ENCODE measurements at regions not wholly inside any gene's neighbourhood (a gene's known extent, or its start where the extent isn't known, plus 50 kb on each side); places are given as distances from the start of the nearest gene placed in this dataset.
A peak's percentile ranks its signal among the peaks of the same experiment; 100 is the strongest.

DNA sequence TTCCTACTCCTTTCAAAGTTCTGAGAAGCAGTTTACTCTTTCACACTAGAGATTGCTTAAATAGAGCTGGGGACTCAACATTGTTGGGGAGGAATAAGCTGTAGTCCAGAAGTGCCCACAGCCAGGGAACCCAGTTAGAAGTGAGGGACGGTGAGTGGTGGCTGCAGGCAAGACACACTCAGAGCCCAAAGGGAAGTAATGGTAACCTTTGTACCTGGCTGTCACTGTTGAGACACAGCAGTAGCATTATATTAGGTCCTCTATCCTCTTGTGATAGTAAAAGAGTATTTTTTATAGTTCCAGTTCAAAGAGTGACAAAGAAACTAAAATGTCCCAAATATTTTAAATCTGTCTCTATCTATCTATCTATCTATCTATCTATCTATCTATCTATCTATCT, 263.3 kb downstream of the TTC6 start (continued):
- TF ChIP-seq, protein P1, sequence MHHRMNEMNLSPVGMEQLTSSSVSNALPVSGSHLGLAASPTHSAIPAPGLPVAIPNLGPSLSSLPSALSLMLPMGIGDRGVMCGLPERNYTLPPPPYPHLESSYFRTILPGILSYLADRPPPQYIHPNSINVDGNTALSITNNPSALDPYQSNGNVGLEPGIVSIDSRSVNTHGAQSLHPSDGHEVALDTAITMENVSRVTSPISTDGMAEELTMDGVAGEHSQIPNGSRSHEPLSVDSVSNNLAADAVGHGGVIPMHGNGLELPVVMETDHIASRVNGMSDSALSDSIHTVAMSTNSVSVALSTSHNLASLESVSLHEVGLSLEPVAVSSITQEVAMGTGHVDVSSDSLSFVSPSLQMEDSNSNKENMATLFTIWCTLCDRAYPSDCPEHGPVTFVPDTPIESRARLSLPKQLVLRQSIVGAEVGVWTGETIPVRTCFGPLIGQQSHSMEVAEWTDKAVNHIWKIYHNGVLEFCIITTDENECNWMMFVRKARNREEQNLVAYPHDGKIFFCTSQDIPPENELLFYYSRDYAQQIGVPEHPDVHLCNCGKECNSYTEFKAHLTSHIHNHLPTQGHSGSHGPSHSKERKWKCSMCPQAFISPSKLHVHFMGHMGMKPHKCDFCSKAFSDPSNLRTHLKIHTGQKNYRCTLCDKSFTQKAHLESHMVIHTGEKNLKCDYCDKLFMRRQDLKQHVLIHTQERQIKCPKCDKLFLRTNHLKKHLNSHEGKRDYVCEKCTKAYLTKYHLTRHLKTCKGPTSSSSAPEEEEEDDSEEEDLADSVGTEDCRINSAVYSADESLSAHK (CRISPR knock-in tag; IDR thresholded peaks at IDR 0.05; ENCODE audit: borderline replicate concordance), result no peak
- no peak for TF ChIP-seq NR2F6 (IDR thresholded peaks at IDR 0.05)
- 0 out of 2 replicates have a peak, but pooled peaks have one; percentile 16 for TF ChIP-seq NR2F6 (CRISPR knock-in tag; IDR thresholded peaks at IDR 0.05)
- TF ChIP-seq ZNF263 (CRISPR knock-in tag; IDR thresholded peaks at IDR 0.05), result no peak
- TF ChIP-seq HCFC1 (IDR thresholded peaks at IDR 0.05; ENCODE audit: low read depth, low read length), result no peak
- TF ChIP-seq RCOR2 (CRISPR knock-in tag; IDR thresholded peaks at IDR 0.05), result 0 out of 2 replicates have a peak, but pooled peaks have one; percentile 7
- peak; percentile 89 for TF ChIP-seq HNF4A (CRISPR knock-in tag; IDR thresholded peaks at IDR 0.05)
- TF ChIP-seq LCORL (IDR thresholded peaks at IDR 0.05), result no peak
- no peak for TF ChIP-seq LCORL (CRISPR knock-in tag; IDR thresholded peaks at IDR 0.05)
- TF ChIP-seq, protein P2, sequence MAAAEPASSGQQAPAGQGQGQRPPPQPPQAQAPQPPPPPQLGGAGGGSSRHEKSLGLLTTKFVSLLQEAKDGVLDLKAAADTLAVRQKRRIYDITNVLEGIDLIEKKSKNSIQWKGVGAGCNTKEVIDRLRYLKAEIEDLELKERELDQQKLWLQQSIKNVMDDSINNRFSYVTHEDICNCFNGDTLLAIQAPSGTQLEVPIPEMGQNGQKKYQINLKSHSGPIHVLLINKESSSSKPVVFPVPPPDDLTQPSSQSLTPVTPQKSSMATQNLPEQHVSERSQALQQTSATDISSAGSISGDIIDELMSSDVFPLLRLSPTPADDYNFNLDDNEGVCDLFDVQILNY (CRISPR knock-in tag; conservative IDR thresholded peaks at IDR 0.05), result no peak
- TF ChIP-seq, protein P3, sequence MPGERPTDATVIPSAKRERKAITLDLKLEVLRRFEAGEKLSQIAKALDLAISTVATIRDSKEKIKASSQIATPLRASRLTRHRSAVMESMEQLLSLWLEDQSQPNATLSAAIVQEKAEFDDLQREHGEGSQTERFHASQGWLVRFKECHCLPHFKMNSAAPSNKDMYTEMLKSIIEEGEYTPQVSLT (CRISPR knock-in tag; IDR thresholded peaks at IDR 0.05; ENCODE audit: borderline replicate concordance, low read depth), result no peak
- TF ChIP-seq, protein P4, sequence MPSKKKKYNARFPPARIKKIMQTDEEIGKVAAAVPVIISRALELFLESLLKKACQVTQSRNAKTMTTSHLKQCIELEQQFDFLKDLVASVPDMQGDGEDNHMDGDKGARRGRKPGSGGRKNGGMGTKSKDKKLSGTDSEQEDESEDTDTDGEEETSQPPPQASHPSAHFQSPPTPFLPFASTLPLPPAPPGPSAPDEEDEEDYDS (CRISPR knock-in tag; IDR thresholded peaks at IDR 0.05), result peak; percentile 19; the same call in 1 of the 2 replicates
- peak; percentile 47; the same call in 1 of the 2 replicates for TF ChIP-seq SALL1 (CRISPR knock-in tag; IDR thresholded peaks at IDR 0.05)
- 0 out of 2 replicates have a peak, but pooled peaks have one; percentile 33 for TF ChIP-seq ZNF264 (CRISPR knock-in tag; IDR thresholded peaks at IDR 0.05)
- peak; percentile 85 for TF ChIP-seq HNF4G (IDR thresholded peaks at IDR 0.05; ENCODE audit: borderline replicate concordance, low read depth, low read length)
- TF ChIP-seq HNF4G (CRISPR knock-in tag; IDR thresholded peaks at IDR 0.05; ENCODE audit: borderline replicate concordance, low read depth), result no peak; the same call in 1 of the 2 replicates
- 0 out of 2 replicates have a peak, but pooled peaks have one; percentile 9 for TF ChIP-seq PPARG (CRISPR knock-in tag; conservative IDR thresholded peaks at IDR 0.05)
- TF ChIP-seq ZNF335 (CRISPR knock-in tag; IDR thresholded peaks at IDR 0.05), result no peak
- TF ChIP-seq ZFP36L1 (CRISPR knock-in tag; IDR thresholded peaks at IDR 0.05), result no peak
- TF ChIP-seq, protein P5, sequence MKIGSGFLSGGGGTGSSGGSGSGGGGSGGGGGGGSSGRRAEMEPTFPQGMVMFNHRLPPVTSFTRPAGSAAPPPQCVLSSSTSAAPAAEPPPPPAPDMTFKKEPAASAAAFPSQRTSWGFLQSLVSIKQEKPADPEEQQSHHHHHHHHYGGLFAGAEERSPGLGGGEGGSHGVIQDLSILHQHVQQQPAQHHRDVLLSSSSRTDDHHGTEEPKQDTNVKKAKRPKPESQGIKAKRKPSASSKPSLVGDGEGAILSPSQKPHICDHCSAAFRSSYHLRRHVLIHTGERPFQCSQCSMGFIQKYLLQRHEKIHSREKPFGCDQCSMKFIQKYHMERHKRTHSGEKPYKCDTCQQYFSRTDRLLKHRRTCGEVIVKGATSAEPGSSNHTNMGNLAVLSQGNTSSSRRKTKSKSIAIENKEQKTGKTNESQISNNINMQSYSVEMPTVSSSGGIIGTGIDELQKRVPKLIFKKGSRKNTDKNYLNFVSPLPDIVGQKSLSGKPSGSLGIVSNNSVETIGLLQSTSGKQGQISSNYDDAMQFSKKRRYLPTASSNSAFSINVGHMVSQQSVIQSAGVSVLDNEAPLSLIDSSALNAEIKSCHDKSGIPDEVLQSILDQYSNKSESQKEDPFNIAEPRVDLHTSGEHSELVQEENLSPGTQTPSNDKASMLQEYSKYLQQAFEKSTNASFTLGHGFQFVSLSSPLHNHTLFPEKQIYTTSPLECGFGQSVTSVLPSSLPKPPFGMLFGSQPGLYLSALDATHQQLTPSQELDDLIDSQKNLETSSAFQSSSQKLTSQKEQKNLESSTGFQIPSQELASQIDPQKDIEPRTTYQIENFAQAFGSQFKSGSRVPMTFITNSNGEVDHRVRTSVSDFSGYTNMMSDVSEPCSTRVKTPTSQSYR (CRISPR knock-in tag; IDR thresholded peaks at IDR 0.05; ENCODE audit: borderline replicate concordance), result no peak
- TF ChIP-seq EP300 (IDR thresholded peaks at IDR 0.05; ENCODE audit: low read depth in 2 of 2, low read length in 2 of 2), result no peak
- TF ChIP-seq EP300 (CRISPR knock-in tag; IDR thresholded peaks at IDR 0.05; ENCODE audit: borderline replicate concordance), result no peak
- no peak for TF ChIP-seq FOXJ3 (CRISPR knock-in tag; IDR thresholded peaks at IDR 0.05; ENCODE audit: borderline replicate concordance)
- TF ChIP-seq MXD4 (CRISPR knock-in tag; IDR thresholded peaks at IDR 0.05), result peak; percentile 30; the same call in 1 of the 2 replicates
- peak; percentile 42; the same call in 1 of the 2 replicates for TF ChIP-seq ZKSCAN5 (CRISPR knock-in tag; IDR thresholded peaks at IDR 0.05)
- no peak for TF ChIP-seq TBL1XR1 (IDR thresholded peaks at IDR 0.05; ENCODE audit: borderline replicate concordance, low read length, partially characterized antibody)
- peak; percentile 9; the same call in 1 of the 2 replicates for TF ChIP-seq ZMYM4 (CRISPR knock-in tag; IDR thresholded peaks at IDR 0.05)
